NCI-H748 treated with DMSO at 0.1 percent for 48 hours (cell line): ENCODE measurements at regions not wholly inside any gene's neighbourhood (a gene's known extent, or its start where the extent isn't known, plus 50 kb on each side); places are given as distances from the start of the nearest gene placed in this dataset.

Experiments used
- DNase-seq: peaks from one replicate; lab custom pipeline; 2025; lab: John Stamatoyannopoulos, UW

DNA sequence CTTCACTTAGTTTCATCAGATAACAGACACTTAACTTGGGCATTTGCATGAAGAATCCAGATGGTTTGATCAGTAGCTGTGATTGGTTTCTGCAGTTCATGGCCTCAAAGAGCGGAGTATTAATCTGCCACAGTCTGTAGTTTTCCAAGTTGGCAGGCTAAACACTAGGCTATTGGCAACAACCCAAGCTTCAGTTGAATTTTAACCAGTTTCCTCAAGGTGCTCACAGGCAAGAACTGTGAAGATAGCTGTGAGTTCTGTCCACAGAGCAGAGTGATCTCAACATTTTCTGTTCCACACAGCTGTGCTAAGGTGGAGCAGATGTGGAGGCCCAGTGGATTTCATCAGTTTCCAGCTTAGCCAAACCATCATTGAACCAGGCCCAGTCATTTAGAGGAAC, 469.5 kb upstream of the LINC00305 start:
- DNase-seq: no peak

DNA sequence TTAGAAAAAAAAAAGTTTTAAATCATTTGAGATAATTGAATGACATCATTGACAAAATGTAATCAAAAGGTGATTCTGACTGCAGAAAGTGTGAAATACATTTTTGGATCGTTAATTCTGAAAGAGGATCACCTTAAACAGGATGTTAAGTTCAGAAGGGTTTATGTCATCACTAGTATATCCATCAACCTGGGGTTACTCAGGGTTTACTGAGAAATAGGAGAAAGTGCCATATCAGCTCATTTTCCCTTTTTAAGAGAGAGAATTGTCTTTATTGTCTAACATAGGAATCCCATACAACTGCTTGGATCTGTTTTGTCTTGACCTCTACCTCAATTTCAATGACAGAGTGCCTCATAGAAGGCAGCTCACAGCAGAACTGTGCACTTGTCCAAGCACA, 466.1 kb upstream of the LINC00305 start:
- DNase-seq: no peak

DNA sequence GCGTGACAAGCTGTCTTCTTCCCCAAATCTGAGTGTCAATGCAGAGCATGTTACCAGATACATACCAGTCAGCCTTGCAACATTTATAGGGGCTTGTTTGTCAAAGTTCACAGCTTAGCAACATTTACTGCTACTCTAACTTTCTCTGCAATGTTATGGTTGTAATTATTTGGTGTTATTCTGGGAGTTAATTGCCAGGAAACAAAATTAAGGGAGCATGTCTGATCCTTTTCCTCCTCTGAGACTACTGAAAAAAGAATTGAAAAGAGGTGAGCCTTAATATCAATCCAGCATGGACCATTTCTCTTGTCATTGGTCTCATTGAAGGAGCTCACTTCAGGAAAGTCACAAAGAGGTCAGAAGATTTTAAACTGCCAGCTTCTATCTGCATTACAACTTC, 465.6 kb upstream of the LINC00305 start:
- DNase-seq: no peak

DNA sequence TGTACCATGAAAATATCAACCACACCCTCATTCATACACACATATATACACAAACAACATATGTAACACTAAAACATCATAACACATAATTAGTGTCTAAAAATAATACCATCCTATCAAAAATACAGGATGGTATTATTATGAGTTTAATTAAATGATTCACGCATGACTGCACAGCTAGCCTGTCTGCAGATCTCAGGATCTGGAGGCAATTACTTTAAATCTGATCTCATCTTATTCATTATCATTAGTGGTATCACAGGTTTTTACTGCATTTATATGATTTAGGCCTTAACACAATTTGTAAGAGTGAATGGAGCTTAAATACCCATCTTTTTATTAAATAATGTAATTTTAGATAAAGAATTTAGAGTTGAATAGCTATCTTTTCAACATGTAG, 443.4 kb upstream of the LINC00305 start:
- no peak for DNase-seq

DNA sequence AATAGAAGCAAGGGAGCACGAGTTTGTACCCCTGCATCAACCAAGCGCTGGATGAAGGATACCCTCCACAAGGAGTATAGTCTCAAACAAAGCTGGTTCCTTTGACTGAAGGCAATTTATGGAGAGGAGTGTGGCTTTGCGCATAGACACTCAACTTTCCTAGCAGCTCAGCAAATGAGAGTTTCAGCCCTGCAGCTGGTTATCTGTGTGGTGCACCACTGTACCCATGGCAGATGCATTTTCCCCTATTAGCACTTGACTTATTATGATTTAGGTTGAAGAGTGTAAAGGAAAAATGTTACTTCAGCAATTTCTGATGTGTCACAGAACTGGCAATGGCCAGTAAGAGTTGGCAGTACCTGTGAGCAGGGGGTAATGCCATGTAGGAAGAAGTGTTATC, 440.1 kb upstream of the LINC00305 start:
- DNase-seq: no peak

DNA sequence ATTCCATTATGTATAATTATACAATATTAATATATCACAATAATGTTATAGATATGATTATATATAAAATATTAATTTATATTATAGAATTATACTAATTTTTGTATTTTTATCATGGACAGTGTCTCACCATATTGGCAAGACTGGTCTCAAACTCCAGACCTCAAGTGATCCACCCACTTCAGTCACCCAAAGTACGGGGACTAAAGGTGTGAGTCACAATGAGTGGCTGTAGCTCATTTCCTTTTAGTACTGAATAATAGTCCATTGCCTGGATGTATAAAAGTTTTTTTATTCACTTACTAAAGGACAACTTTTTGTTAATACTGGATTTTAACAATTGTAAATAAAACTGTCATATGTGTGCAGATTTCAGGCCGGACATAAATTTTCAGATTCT, 417.6 kb upstream of the LINC00305 start:
- DNase-seq: no peak

DNA sequence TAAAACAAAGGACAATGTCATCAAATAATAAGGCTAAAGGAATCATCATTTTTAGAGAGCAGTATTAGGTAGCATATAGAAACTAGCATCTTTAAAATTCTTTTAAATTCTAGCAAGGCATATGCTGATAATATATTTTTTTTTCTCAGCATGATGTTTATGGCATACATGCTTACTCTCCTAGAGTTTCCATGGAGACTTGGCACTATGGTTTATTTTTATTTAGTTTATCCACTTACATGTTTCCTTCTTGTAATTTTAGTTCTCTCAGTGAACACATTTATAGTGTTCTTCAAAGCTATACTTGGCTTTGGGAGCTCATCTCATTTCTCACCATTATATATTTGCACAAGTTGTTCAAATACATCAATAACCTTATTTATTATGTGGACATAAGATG, 413.8 kb upstream of the LINC00305 start:
- no peak for DNase-seq

DNA sequence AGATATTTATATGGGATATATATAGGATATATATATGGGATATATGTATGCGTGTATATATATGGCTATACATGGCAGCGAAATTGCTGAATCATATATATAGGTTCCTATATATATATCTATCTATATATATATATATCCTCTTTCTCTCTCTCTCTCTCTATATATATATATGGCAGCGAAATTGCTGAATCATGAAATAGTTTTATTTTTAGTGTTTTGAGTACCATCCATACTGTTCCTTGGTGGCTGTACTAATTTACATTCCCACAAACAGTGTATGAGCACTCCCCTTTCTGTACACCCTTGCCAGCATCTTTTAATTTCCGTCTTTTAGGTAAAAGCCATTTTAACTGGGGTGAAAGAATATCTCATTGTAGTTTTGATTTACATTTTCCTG, 397.6 kb upstream of the LINC00305 start:
- no peak for DNase-seq

DNA sequence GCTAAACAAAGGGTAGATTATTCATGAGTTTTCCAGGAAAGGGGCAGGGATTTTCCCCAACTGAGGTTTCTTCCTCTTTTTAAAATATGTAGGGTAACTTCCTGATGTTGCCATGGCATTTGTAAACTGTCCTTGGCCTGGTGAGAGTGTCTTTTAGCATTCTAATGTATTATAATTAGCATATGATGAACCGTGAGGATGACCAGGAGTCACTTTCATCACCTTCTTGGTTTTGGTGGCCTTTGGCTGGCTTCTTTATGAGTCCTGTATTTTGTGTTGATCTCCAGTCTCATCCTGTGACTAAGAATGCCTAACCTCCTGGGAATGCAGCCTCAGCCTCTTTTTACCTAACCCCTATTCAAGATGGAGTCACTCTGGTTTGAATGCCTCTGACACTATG, 391.0 kb upstream of the LINC00305 start:
- DNase-seq: no peak

DNA sequence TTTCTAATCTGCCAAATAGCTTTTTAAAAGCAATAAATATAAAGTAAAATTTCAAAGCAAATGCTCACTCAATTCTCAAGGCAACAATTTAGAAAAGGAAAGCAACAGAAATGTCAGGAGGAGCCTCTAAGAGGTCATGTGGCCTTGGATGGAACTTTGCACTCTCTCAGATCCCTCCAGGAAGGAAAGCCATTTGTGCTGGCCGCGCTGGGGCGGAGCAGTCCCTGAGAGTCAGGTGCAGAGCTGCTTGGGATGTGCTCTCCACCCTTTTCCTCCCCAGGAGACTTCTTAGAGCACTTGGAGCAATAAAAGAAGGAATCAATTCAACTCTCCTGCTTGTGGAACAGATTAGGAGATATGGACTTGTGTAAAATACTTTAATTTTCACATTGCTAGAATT, 379.8 kb upstream of the LINC00305 start:
- no peak for DNase-seq

DNA sequence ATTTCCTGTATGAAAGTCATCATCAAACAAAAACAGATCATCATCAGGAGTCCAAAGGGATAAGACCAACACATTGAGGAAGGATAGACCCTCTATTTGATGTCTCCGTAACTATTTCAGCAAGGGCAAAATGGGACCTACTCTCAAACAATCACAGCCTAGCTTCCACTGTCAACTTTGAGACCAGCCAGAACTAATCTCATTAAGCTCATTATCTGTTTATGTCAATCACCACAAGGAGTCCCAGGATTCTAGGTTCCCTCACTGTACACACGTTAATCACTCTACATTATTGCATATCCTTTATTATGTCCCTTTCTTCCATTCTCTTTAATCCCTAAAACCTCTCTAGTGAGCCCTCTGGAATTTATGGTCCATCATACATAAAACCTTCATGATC, 370.3 kb upstream of the LINC00305 start:
- DNase-seq: no peak

DNA sequence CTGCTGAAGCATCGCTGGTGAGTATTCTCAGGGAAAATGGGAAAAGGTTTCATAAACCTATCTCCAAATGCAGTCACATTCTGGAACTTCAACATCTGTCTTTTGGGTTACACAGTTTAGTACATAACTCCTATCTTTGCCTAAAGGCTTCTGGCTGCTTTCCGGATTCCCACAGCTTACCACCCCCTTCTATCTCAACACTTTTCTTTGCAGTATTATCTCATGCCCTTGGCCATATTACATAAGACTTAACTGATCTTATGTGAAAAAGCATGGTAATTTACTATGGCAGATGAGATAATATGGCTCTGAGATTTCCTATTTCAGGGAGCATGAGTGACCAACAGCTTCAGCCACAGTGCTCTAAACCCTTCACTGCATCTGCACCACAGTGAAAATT, 369.3 kb upstream of the LINC00305 start:
- no peak for DNase-seq

DNA sequence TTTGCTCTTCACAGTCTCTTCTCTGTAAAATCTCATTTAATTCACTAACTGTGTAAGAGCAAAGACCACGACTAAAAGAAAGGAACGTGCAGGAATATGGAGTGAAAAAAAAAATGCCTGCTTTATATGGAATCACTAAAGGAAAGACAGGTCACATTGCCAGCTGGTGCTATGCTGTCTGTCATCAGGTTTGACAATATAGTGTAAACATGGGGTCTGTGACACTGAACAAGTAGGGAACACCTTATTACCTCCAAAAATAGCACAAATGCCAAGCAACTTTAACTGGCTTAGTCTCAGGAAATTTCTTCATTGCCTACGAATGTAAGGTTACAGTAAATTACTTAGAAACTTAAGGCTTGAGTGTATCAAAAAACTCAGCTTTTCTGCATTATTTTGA, 364.5 kb upstream of the LINC00305 start:
- DNase-seq: no peak

DNA sequence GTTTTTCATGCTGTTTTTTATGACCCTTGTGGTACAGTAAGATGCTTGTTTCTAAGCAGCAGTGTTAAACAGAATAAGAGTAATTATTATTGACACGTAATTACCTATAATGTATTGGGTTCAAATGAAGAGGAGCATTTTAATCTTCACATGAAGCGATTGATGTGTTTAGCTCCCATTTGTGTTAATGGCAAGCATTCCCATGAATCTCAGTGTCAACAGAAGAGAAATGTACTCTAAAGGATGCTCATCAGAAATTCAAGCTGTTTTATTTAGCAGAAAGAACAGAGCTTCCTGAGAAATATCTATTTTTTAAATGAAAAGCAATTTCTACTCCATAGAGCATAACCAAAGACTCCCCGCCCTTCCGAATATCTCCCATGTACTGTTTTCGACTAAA, 341.3 kb upstream of the LINC00305 start:
- DNase-seq: no peak

DNA sequence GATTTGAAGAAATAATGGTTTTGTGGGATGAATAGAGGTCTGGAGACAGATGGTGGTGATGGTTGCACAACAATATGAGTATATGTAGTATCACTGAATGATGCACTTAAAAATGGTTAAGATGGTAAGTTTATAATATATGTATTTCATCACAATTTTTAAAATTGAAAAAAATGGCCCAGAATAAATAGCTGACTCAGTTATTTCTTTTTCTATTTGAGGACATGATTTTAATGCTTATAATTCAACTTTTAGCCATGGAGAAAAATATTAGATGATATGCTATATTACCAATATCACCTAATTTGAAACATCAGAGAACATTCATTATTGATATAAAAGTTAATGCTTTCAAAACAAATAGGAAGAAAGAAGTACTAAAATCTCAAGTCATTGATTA, 339.8 kb upstream of the LINC00305 start:
- no peak for DNase-seq

DNA sequence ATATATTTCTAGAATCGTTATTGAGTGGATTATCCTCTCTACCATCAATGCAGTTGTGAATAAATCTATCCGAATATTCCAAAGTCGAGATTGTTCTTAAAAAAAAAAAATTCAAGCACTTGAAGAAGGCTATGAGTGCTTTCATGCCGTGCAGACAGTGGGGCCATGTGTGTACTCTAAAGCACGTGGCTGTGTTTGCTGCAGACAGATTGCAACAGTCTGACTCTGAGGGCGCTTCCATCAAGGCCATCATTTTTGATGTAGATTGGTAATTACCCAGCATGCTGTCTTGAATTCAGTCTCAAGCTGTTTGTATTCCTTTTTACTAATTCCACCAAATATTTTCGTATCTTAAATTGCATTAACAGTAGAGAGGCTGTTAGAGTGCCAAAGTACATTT, 325.9 kb upstream of the LINC00305 start:
- DNase-seq: no peak

DNA sequence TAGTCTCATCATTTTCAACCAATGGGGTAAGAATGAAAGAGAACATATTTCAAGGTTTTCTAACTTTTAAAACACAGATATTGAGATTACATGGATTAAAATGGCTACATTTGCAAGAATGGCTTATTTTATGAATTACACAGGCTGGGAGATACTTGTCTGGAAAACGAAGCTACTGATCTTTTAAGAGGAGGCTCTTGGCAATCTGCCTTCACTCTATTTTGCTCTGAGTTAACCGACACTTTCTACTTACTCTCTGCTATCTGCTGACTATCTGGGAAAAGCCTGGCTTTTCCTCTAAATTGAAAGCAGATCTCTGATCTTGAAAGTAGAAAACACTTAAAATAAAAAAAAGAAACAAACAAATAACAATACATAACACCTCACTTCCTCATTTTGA, 325.4 kb upstream of the LINC00305 start:
- no peak for DNase-seq

DNA sequence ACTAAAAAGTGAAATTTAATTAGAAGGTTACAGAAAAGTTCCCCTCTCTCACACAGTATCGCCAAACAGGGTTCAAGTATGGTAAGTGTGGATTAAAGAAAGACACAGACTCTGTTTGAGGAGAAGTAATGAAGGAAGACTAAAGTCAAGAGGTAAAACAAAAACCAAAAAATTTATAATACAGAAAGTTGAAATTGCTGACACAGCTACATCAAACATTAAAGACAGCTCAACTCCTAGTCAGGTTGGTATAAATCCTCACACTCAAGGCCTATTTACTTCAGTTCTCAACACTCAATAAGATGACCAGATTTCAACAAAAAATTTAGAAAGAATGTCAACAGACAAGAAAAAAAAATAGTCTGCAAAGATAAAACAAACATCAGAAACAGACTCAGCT, 300.5 kb upstream of the LINC00305 start:
- DNase-seq: no peak

DNA sequence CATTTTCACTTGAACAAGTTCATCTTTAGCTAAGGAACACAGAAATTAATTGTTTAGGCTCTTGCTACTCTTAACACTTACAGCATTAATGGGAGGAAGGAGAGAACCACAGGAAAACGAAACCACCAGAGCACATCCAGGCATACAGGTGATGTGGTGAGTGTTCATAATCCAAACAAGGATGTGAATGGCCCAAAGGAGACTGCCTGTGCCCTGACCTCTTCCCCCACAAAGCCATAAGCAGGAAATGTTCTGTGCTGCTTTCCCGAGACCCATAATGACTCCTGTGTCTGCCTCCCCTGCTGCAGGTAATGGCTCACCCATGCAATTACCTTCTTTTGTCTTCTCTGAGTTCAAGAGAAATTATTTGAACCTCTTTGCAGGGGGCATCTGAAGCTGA, 295.9 kb upstream of the LINC00305 start:
- no peak for DNase-seq

DNA sequence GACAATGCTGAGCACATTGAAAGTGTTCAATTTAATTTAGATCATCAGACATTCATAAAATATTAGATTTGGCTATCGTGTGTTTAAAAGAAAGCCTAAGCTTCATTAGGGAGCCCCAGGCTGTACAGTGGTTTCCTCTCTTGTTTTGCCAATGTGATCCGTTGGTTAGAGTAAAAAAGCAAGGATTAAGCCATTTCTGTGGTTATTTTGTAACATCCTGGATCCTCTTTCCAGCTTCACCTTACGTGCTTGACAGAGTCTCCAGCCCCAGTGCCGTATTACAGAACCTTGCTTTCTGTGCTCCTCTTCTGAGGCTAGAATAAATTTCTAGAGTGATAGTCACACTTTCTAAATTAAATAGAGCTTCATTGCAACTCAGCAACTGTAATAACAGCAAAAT, 289.3 kb upstream of the LINC00305 start:
- no peak for DNase-seq

DNA sequence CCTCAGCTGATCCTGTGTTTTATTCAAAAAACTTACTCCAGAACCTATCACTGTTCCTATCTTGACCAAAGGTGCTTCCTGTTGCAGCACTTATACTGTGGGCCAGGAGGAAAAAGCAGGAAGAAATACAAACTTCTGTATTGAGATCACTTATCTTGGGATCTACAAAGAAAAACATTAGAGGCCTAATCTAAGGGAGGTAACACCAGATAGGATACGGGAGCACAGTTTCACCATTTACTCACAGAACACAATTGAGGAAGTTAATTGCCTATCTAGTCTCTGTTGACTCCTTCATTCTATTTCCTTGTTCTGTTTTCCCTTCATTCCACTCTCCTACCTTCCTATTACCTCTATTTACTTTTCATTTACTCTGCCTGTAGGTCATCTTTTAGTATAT, 287.2 kb upstream of the LINC00305 start:
- no peak for DNase-seq

DNA sequence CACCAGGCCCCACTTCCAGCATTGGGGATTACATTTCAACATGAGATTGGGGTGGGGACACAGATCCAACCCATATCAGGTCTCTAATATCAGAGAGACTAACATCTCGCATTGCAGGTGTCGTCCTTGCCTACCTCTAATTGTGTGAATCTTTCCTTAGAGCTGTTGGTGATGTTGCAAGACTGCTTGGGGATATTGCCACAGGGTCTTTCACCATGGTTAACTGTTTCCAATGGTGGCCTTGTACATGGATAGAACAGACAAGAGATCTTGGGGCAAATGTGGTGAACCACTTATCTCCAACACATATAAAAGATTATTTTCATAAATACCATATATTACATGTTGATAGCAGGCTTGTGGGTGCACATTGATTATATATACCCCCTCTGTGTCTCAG, 270.3 kb upstream of the LINC00305 start:
- DNase-seq: no peak

DNA sequence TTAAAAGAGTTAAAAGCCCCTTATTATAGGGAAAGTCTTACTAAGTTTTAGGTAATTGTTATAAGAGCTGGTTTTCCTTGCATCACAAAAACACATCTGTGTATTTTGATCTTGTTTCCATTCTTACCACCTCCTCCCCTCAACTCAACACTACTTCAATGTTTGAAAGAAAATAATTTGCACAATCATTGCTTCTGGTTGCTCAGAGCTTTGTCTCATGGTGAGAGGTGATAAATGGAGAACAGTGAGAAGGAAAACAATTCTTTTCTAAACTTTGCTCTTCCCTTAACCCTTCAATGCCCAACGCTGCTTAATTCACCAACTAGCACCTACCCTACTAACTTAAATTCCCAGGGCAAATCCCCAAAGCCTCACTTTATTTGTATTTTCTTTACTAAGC, 268.1 kb upstream of the LINC00305 start:
- DNase-seq: no peak

DNA sequence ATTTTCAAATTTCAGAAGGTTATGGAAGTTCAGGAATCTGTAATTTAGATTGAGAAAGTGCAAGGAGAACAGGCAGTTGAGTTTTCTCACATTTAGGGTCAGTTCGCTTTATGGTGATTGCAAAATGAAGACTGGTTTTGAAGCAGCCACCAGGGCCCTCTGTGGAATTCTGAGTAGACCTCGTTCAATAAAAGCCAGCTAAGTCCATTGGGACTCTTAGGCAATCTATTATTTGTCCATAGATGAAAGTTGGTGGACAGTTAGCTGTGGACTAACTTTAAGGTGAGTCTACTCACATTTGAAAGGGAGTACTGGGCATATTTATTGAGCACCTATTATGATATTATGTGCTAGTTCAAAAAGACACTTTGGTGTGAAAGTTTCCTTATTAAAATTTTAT, 266.3 kb upstream of the LINC00305 start:
- no peak for DNase-seq

DNA sequence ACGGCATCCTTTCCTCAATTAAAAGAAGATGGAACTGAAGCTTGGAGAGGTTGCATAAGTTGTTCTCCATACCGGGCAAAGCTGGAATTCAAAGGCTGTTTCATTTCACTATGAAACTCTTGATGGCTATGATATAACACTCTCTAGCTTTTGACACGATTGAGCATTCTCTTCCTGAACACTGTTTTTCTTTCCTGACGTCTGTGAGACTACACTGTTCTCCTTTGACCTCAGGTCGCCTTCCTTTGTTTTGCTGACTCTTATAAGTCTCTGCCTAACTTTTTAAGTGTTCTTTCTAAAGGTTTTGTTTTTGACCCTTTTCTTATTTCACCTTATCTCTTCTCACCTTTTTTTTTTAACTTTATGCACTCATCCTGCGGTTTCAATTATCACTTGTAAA, 261.8 kb upstream of the LINC00305 start:
- no peak for DNase-seq
